WI38 (cell line): ENCODE measurements at regions not wholly inside any gene's neighbourhood (a gene's known extent, or its start where the extent isn't known, plus 50 kb on each side); places are given as distances from the start of the nearest gene placed in this dataset.

Experiments
- H3K4me3 ChIP-seq: 2 replicates; pipeline ENCODE4 v1.5.1; 2011; ENCODE audit warnings: low read depth, mild to moderate bottlenecking, control low read depth, low read length
- TF ChIP-seq, protein P1 (sequence below): IDR thresholded peaks from 2 replicates; pipeline ENCODE4 v1.5.1; 2012; ENCODE audit warnings: low read depth, mild to moderate bottlenecking, control low read depth, low read length

GRCh38 chr7:125568799-125569198, 639.2 kb upstream of the POT1 start:
- H3K4me3 ChIP-seq = no peak overlapping the region
- TF ChIP-seq, protein P1, sequence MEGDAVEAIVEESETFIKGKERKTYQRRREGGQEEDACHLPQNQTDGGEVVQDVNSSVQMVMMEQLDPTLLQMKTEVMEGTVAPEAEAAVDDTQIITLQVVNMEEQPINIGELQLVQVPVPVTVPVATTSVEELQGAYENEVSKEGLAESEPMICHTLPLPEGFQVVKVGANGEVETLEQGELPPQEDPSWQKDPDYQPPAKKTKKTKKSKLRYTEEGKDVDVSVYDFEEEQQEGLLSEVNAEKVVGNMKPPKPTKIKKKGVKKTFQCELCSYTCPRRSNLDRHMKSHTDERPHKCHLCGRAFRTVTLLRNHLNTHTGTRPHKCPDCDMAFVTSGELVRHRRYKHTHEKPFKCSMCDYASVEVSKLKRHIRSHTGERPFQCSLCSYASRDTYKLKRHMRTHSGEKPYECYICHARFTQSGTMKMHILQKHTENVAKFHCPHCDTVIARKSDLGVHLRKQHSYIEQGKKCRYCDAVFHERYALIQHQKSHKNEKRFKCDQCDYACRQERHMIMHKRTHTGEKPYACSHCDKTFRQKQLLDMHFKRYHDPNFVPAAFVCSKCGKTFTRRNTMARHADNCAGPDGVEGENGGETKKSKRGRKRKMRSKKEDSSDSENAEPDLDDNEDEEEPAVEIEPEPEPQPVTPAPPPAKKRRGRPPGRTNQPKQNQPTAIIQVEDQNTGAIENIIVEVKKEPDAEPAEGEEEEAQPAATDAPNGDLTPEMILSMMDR = no peak

DNA sequence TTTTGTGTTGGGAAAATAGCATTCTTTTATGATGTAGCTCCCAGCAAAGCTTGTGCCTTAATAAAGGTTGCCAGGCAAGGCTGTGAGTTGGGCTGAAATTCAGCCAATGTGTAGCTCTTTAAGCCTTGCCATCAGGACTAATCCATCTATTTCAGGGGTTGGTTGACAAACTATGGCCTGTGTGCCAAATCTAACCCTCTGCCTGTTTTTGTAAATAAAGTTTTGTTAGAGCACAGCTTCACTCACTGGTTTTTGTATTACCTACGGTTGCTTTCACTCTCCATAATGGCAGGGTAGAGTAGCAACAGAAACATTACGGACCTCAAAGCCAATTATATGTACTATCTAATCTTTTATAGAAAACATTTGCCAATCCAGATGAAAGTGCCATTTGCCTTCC, 638.1 kb upstream of the POT1 start:
- TF ChIP-seq, protein P1 = no peak
- H3K4me3 ChIP-seq = no peak overlapping the region

- H3K4me3 ChIP-seq = no peak overlapping the region
Observed at GRCh38 chr7:125563964-125564529, 634.4 kb upstream of the POT1 start.

GRCh38 chr7:125563557-125563956, 633.9 kb upstream of the POT1 start:
- TF ChIP-seq, protein P1 = no peak
- H3K4me3 ChIP-seq = no peak overlapping the region

More at GRCh38 chr7:125563964-125564529, 634.4 kb upstream of the POT1 start:
- TF ChIP-seq, protein P1 = no peak

GRCh38 chr7:125561006-125561405, 631.4 kb upstream of the POT1 start:
- no peak overlapping the region for H3K4me3 ChIP-seq
- TF ChIP-seq, protein P1 = no peak

DNA sequence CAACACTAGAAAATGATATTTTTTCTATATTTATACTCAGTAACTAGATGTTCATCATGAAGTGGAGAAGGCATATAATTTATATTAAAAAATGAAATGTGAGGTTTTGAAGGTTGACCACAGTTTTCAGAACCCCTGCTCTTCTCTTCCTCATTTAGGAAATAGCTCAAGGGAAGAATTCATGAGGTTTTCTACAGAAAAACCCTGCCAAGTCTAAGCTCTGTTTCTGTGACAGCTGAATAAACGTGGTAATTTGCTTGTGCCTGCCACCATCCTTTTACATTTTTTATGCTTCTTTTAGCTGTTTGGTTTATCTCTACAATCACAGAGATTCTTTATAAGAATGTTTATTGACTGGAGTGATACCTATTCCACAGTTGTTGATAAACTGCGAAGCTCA, 630.3 kb upstream of the POT1 start:
- H3K4me3 ChIP-seq = no peak overlapping the region
- TF ChIP-seq, protein P1 = no peak

GRCh38 chr7:125555916-125556315, 626.3 kb upstream of the POT1 start:
- no peak overlapping the region for H3K4me3 ChIP-seq
- TF ChIP-seq, protein P1 = no peak
